ENCODE measurements at regions not wholly inside any gene's neighbourhood (a gene's known extent, or its start where the extent isn't known, plus 50 kb on each side); places are given as distances from the start of the nearest gene placed in this dataset.

- DNase-seq = no peak
Measured at GRCh38 chr18:30512872-30513271, 529.7 kb downstream of the DSC3 start.

- DNase-seq = no peak
Measured at GRCh38 chr18:30510882-30511281, 531.7 kb downstream of the DSC3 start.

GRCh38 chr18:30501594-30501993 lies 540.9 kb downstream of the DSC3 start:
- DNase-seq = no peak

GRCh38 chr18:30500240-30500945 lies 542.1 kb downstream of the DSC3 start:
- no peak for DNase-seq

GRCh38 chr18:30499721-30500120 lies 542.8 kb downstream of the DSC3 start:
- DNase-seq = no peak

GRCh38 chr18:30492552-30493129 lies 549.9 kb downstream of the DSC3 start:
- no peak for DNase-seq

- no peak for DNase-seq
Measured at GRCh38 chr18:30491815-30492551, 550.6 kb downstream of the DSC3 start.

GRCh38 chr18:30489890-30490643 lies 552.5 kb downstream of the DSC3 start:
- DNase-seq = no peak

- DNase-seq = no peak
Measured at GRCh38 chr18:30487962-30488361, 554.6 kb downstream of the DSC3 start.

GRCh38 chr18:30486856-30487255 lies 555.7 kb downstream of the DSC3 start:
- DNase-seq = no peak

GRCh38 chr18:30485078-30485477 lies 557.5 kb downstream of the DSC3 start:
- DNase-seq = no peak

- DNase-seq = no peak
Measured at GRCh38 chr18:30481871-30482270, 560.7 kb downstream of the DSC3 start.

- no peak for DNase-seq
Measured at GRCh38 chr18:30469091-30469490, 573.5 kb downstream of the DSC3 start.

GRCh38 chr18:30465096-30465495 lies 577.4 kb downstream of the DSC3 start:
- no peak for DNase-seq

GRCh38 chr18:30457156-30457555 lies 585.4 kb downstream of the DSC3 start:
- DNase-seq = no peak

GRCh38 chr18:30455741-30456140 lies 586.8 kb downstream of the DSC3 start:
- no peak for DNase-seq

- no peak for DNase-seq
Measured at GRCh38 chr18:30454920-30455319, 587.6 kb downstream of the DSC3 start.

- no peak for DNase-seq
Measured at GRCh38 chr18:30451981-30452380, 590.6 kb downstream of the DSC3 start.

GRCh38 chr18:30450927-30451326 lies 591.6 kb downstream of the DSC3 start:
- DNase-seq = no peak

- DNase-seq = no peak
Measured at GRCh38 chr18:30446605-30447004, 595.9 kb downstream of the DSC3 start.

- no peak for DNase-seq
Measured at GRCh38 chr18:30444544-30444943, 598.0 kb downstream of the DSC3 start.

GRCh38 chr18:30440351-30440750 lies 602.2 kb downstream of the DSC3 start:
- no peak for DNase-seq

GRCh38 chr18:30439174-30439573 lies 603.4 kb downstream of the DSC3 start:
- DNase-seq = no peak

Measured in CD4-positive, alpha-beta T cell treated with Interleukin-4 for 1 hour (primary cell).